GM23338 (cell line): ENCODE measurements at regions not wholly inside any gene's neighbourhood (a gene's known extent, or its start where the extent isn't known, plus 50 kb on each side); places are given as distances from the start of the nearest gene placed in this dataset.

ENCODE experiments used
- ATAC-seq: fragments of 200-7000 bp; cut with Tn5 transposase; 3 replicates; pipeline ENCODE4 v1.9.1; 2020
- DNase-seq: peaks from one replicate; pipeline ENCODE4 v3.0.0-alpha.2; 2015; ENCODE audit warnings: low spot score
- H2AFZ ChIP-seq: fragments of 200-600 bp; sonication (generic); 2 replicates; pipeline ENCODE4 v1.8.0; 2016; ENCODE audit warnings: antibody characterized with exemption, mild to moderate bottlenecking, moderate library complexity
- H3F3A ChIP-seq: fragments of 200-600 bp; sonication (generic); replicated peaks from 2 replicates; pipeline ENCODE4 v1.8.0; 2017; ENCODE audit warnings: antibody characterized with exemption, mixed run types, low read depth
- H3K27ac ChIP-seq: fragments of 200-600 bp; sonication (generic); 2 replicates; pipeline ENCODE4 v1.6.1; 2016; ENCODE audit warnings: low read depth
- H3K27me3 ChIP-seq: fragments of 200-600 bp; sonication (generic); 2 replicates; pipeline ENCODE4 v1.8.0; 2016; ENCODE audit warnings: mild to moderate bottlenecking, mixed run types, moderate library complexity; ENCODE audit not compliant: insufficient read depth
- H3K36me3 ChIP-seq: fragments of 200-600 bp; sonication (generic); 2 replicates; pipeline ENCODE4 v1.8.0; 2016; ENCODE audit warnings: mild to moderate bottlenecking; ENCODE audit not compliant: insufficient read depth
- H3K4me1 ChIP-seq: fragments of 200-600 bp; sonication (generic); 2 replicates; pipeline ENCODE4 v1.8.0; 2016; ENCODE audit warnings: mild to moderate bottlenecking, moderate library complexity; ENCODE audit not compliant: insufficient read depth
- H3K4me2 ChIP-seq: fragments of 200-600 bp; sonication (generic); 2 replicates; pipeline ENCODE4 v1.7.1; 2017; ENCODE audit warnings: mixed run types
- H3K4me3 ChIP-seq: fragments of 200-600 bp; sonication (generic); 2 replicates; pipeline ENCODE4 v1.6.1; 2016; ENCODE audit warnings: mixed run types
- H3K79me2 ChIP-seq: fragments of 200-600 bp; sonication (generic); replicated peaks from 2 replicates; pipeline ENCODE4 v1.8.0; 2017; ENCODE audit warnings: mild to moderate bottlenecking; ENCODE audit not compliant: insufficient read depth
- H3K9me2 ChIP-seq: fragments of 200-600 bp; sonication (generic); 2 replicates; pipeline ENCODE4 v1.8.0; 2017; ENCODE audit not compliant: insufficient read depth
- H4K20me1 ChIP-seq: fragments of 200-600 bp; sonication (generic); replicated peaks from 2 replicates; pipeline ENCODE4 v1.8.0; 2017; ENCODE audit warnings: mild to moderate bottlenecking; ENCODE audit not compliant: insufficient read depth
- H3K27ac Mint-ChIP-seq: 2 replicates; pipeline ENCODE4 v1.8.0; 2020; ENCODE audit warnings: inconsistent platforms, mild to moderate bottlenecking, moderate library complexity, mixed read lengths
- H3K27me3 Mint-ChIP-seq: 3 replicates; pipeline ENCODE4 v1.8.0; 2022; ENCODE audit warnings: low read depth, mild to moderate bottlenecking, moderate library complexity, mixed read lengths, inconsistent platforms; ENCODE audit not compliant: insufficient read depth, poor library complexity
- H3K36me3 Mint-ChIP-seq: 3 replicates; pipeline ENCODE4 v1.8.0; 2021; ENCODE audit warnings: low read depth, mild to moderate bottlenecking, inconsistent platforms, moderate library complexity, mixed read lengths
- H3K4me1 Mint-ChIP-seq: 3 replicates; pipeline ENCODE4 v1.8.0; 2020; ENCODE audit warnings: mild to moderate bottlenecking, inconsistent platforms, mixed read lengths
- H3K4me3 Mint-ChIP-seq: 3 replicates; pipeline ENCODE4 v1.8.0; 2021; ENCODE audit warnings: moderate library complexity, mild to moderate bottlenecking, inconsistent platforms, mixed read lengths
- H3K9me3 Mint-ChIP-seq: 3 replicates; pipeline ENCODE4 v1.8.0; 2020; ENCODE audit warnings: moderate library complexity, mild to moderate bottlenecking, inconsistent platforms, mixed read lengths
- CREB1 ChIP-seq: fragments of 250-450 bp; sonication (Bioruptor Pico); IDR thresholded peaks from 2 replicates; pipeline ENCODE4 v1.5.0; 2020; ENCODE audit warnings: low read depth, mild to moderate bottlenecking, moderate library complexity
- CTCF ChIP-seq, 2 experiments: fragments of 200-600 bp in 1 of 2; sonication (generic) in 1 of 2; conservative IDR thresholded peaks; 2 replicates each; pipeline versions ENCODE4 v1.5.1 to v1.6.1; 2016 to 2017; ENCODE audit warnings: antibody characterized with exemption in 2 of 2, low read depth in 2 of 2, mild to moderate bottlenecking in 2 of 2, moderate library complexity in 1 of 2
- ETS1 ChIP-seq: IDR thresholded peaks from 2 replicates; pipeline ENCODE4 v1.6.1; 2016; ENCODE audit warnings: antibody characterized with exemption
- EZH2 ChIP-seq: fragments of 200-600 bp; sonication (generic); IDR thresholded peaks from one replicate; pipeline ENCODE4 v1.8.0; 2017; ENCODE audit warnings: antibody characterized with exemption, mild to moderate bottlenecking, low read depth; ENCODE audit not compliant: unreplicated experiment
- EZH2phosphoT487 ChIP-seq: fragments of 200-600 bp; sonication (generic); IDR thresholded peaks from one replicate; pipeline ENCODE4 v1.8.1; 2018; ENCODE audit warnings: antibody characterized with exemption; ENCODE audit not compliant: unreplicated experiment
- JUNB ChIP-seq: IDR thresholded peaks from one replicate; pipeline ENCODE4 v1.6.1; 2016; ENCODE audit warnings: antibody characterized with exemption; ENCODE audit not compliant: unreplicated experiment
- NANOG ChIP-seq: IDR thresholded peaks from 2 replicates; pipeline ENCODE4 v1.6.1; 2016; ENCODE audit warnings: antibody characterized with exemption, borderline replicate concordance
- POLR2AphosphoS5 ChIP-seq: IDR thresholded peaks from 2 replicates; pipeline ENCODE4 v1.6.1; 2016; ENCODE audit warnings: antibody characterized with exemption, low read depth
- REST ChIP-seq: IDR thresholded peaks from one replicate; pipeline ENCODE4 v1.6.1; 2018; ENCODE audit warnings: antibody characterized with exemption; ENCODE audit not compliant: unreplicated experiment
- STAT1 ChIP-seq: IDR thresholded peaks from one replicate; pipeline ENCODE4 v1.6.1; 2016; ENCODE audit warnings: antibody characterized with exemption; ENCODE audit not compliant: unreplicated experiment
- ZNF114 ChIP-seq: fragments of 250-450 bp; sonication (Bioruptor Pico); IDR thresholded peaks from 2 replicates; pipeline ENCODE4 v1.5.0; 2020; ENCODE audit warnings: mild to moderate bottlenecking, moderate library complexity
- ZNF331 ChIP-seq: fragments of 250-450 bp; sonication (Bioruptor Pico); IDR thresholded peaks from 2 replicates; pipeline ENCODE4 v1.5.0; 2020; ENCODE audit warnings: low read depth, mild to moderate bottlenecking, moderate library complexity
- ZNF462 ChIP-seq: fragments of 250-450 bp; sonication (Bioruptor Pico); IDR thresholded peaks from 2 replicates; pipeline ENCODE4 v1.5.0; 2020; ENCODE audit warnings: mild to moderate bottlenecking, moderate library complexity

DNA sequence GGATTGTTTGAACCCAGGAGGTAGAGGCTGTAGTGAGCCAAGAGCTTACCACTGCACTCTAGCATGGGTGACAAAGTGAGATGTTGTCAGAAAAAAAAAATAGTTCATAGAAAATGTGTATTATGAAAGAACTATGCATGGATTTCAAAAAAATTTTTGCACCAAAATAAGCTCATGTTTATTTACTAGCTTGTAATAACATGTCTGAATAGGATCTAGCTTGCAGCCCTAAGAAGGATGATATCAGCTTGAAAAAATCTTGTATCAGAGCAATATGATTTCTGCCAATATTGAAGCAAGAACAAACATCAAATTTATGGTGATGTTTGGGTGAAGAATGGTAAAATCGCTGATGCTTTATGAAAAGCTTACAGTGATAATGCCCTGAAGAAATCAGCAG, 97.0 kb upstream of the RFX8 start:
- Histone ChIP-seq H3K4me1 (peaks cover 16% of the 10 kb centered on the region), H2AFZ (no peak overlapping the region), H4K20me1 (no peaks in the 10 kb centered on the region), H3K27me3 (no peaks in the 10 kb centered on the region), H3K4me3 (no peak overlapping the region), H3K27ac (no peak overlapping the region), H3K79me2 (no peaks in the 10 kb centered on the region), H3F3A (no peaks in the 10 kb centered on the region), H3K36me3 (no peaks in the 10 kb centered on the region), H3K4me2 (no peak overlapping the region), H3K9me2 (peaks cover 4% of the 10 kb centered on the region; the same call in 1 of the 2 replicates)
- H3K27ac Mint-ChIP-seq, result no peak overlapping the region
- H3K4me3 Mint-ChIP-seq, result no peak overlapping the region
- no peaks in the 10 kb centered on the region for H3K36me3 Mint-ChIP-seq
- peaks cover 12% of the 10 kb centered on the region for H3K4me1 Mint-ChIP-seq
- peaks cover 3% of the 10 kb centered on the region; the same call in 1 of the 3 replicates for H3K9me3 Mint-ChIP-seq
- ATAC-seq (no peak), DNase-seq (no peak)
- H3K27me3 Mint-ChIP-seq, result no peaks in the 10 kb centered on the region
- TF ChIP-seq STAT1 (no peak), CTCF (conservative IDR thresholded peaks at IDR 0.05; ENCODE audit: low read depth in 2 of 2) (no peak), EZH2 (no peak), ZNF114 (CRISPR knock-in tag) (no peak), REST (no peak), ZNF331 (CRISPR knock-in tag) (no peak), ZNF462 (CRISPR knock-in tag) (no peak), ETS1 (no peak), EZH2phosphoT487 (no peak), NANOG (no peak), CREB1 (CRISPR knock-in tag) (no peak), JUNB (no peak), POLR2AphosphoS5 (no peak)
